ENCODE measurements at regions not wholly inside any gene's neighbourhood (a gene's known extent, or its start where the extent isn't known, plus 50 kb on each side); places are given as distances from the start of the nearest gene placed in this dataset.
A peak's percentile ranks its signal among the peaks of the same experiment; 100 is the strongest.

DNA sequence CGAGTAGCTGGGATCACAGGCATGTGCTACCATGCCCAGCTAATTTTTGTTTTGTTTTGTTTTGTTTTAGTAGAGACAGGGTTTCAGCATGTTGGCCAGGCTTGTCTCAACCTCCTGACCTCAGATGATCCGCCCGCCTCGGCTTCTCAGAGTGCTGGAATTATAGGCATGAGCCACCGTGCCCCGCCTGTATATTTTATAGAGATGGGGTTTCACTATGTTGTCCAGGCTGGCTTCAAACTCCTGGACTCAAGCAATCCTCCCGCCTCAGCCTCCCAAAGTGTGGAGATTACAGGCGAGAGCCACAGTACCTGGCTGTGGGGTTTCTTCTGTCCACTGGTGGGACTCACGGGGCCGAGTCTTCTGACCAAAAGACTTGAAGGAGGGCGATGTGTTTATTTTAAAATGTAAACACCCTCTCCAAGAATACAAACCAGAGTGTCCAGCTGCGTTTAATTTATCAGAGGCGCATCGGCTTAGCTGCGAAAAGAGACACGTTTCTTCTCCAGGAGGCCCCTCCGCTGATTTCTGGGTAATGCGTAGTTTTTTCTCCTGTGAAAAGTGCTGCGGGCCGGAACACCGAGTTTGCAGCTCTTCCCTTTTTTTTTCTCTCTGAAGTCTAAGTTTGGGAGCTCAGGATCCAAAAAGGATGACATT is 86.9 kb upstream of the CIBAR2 start:
- DNase-seq (ENCODE audit: low read depth), result no peak
- TF ChIP-seq, protein P1, sequence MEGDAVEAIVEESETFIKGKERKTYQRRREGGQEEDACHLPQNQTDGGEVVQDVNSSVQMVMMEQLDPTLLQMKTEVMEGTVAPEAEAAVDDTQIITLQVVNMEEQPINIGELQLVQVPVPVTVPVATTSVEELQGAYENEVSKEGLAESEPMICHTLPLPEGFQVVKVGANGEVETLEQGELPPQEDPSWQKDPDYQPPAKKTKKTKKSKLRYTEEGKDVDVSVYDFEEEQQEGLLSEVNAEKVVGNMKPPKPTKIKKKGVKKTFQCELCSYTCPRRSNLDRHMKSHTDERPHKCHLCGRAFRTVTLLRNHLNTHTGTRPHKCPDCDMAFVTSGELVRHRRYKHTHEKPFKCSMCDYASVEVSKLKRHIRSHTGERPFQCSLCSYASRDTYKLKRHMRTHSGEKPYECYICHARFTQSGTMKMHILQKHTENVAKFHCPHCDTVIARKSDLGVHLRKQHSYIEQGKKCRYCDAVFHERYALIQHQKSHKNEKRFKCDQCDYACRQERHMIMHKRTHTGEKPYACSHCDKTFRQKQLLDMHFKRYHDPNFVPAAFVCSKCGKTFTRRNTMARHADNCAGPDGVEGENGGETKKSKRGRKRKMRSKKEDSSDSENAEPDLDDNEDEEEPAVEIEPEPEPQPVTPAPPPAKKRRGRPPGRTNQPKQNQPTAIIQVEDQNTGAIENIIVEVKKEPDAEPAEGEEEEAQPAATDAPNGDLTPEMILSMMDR (IDR thresholded peaks at IDR 0.05; ENCODE audit: control insufficient read depth, insufficient read depth, low read depth, low read length, missing control alignments), result no peak
- no peak overlapping the region for H3K4me3 ChIP-seq (ENCODE audit: control insufficient read depth, low read depth, low read length)

DNA sequence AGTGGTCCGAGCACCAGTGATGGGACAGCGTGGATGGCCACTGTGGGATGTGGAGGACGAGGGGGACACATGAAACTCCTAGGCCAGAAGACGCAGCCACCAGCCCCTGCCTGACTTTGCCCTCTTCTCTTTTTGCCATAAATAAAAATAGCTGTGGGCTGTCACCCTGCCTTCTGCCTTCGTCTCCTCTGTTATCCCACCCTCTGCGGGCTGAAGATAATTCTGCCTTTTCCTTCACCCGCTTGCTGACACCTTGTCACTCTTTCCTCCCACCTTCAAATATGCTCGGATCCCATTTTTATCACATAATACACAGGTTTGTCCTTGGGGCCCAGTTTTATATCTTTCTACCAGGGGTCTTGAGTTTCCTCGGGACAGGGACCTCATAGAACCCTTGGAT is 87.6 kb upstream of the CIBAR2 start:
- TF ChIP-seq, protein P1 (IDR thresholded peaks at IDR 0.05; ENCODE audit: control insufficient read depth, insufficient read depth, low read depth, low read length, missing control alignments), result no peak
- no peak for DNase-seq (ENCODE audit: low read depth)
- H3K4me3 ChIP-seq (ENCODE audit: control insufficient read depth, low read depth, low read length), result no peak overlapping the region

DNA sequence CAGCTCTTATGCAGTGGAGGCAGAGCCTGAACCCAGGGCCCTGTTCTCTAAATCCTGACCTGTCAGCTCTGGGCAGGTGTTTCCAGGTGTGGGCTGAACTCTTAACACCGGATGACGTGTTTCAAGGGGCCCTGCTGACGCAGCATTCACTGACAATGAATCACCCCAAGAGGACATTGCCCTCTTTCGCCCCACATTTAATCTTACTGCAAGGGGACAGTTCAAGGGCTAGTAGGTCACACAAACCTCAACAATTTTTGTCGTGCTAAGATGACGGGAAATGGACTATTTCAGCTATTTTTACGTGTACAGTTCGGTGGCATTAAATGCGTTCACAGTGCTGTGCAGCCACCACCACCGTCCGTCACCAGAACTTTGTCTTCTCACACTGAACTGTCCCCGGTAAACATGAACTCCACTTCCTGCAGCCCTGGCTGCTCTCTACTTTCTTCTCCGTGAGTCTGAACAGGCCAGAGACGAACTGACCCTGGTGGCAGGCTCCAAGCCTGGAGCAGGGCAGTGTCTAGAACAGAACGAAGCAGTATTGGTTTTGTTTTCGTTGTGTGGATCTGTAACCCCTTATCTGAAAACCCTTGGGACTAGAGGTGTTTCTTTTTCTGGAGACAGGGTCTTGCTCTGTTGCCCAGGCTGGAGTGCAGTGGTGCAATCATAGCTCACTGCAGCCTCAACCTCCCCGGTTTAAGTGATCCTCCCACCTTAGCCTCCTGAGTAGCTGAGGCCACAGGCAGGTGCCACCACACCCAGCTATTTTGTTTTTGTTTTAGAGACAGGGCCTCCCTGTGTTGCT is 88.4 kb upstream of the CIBAR2 start:
- DNase-seq (ENCODE audit: low read depth), result no peak
- H3K4me3 ChIP-seq (ENCODE audit: control insufficient read depth, low read depth, low read length), result no peak overlapping the region
- TF ChIP-seq, protein P1 (IDR thresholded peaks at IDR 0.05; ENCODE audit: control insufficient read depth, insufficient read depth, low read depth, low read length, missing control alignments), result no peak

DNA sequence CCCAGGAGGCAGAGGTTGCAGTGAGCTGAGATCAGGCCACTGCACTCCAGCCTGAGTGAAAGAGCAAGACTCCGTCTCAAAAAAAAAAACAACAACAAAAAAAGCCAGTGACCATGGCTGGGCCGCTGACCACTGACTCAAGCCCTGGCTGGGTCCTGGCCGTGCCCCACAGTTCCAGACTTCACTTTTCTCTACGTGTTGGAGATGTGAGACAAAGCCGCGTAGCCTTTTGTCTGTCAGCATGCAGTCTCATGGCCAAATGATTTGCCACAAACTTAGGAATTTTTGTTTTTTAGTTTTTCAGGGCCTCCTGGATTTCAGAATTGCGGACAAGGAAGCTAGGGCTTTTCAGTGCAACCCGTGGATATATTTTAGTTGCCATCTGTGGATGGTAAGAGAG is 89.3 kb upstream of the CIBAR2 start:
- no peak overlapping the region for H3K4me3 ChIP-seq (ENCODE audit: control insufficient read depth, low read depth, low read length)
- TF ChIP-seq, protein P1 (IDR thresholded peaks at IDR 0.05; ENCODE audit: control insufficient read depth, insufficient read depth, low read depth, low read length, missing control alignments), result no peak
- no peak for DNase-seq (ENCODE audit: low read depth)

DNA sequence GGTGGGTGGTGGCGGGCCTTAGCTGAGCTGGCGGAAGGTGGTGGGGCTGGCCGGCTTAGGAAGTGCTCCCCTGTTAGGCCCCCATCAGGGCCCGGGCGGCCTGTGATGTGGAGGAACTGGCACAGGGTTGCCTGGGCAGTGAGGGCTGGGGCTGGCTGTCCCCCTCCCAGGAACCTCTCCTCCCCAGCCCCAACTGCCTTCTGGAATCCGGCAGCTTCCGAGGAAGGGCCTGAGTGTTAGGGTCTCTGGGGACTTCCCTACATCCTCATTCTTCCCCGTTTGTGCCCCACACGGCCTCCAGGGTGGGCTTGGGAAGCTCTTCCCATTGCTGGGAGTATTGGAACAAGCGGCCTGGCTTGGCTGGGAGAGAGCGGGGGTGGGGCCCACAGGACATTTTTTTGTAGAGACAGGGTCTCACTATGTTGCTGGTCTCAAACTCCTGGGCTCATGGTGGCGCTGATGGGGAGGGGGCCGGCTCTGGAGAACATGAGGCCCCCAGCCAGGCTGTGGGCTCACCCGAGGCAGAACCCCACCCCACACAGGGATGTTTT is 89.9 kb upstream of the CIBAR2 start:
- DNase-seq (ENCODE audit: low read depth), result no peak
- TF ChIP-seq, protein P1 (IDR thresholded peaks at IDR 0.05; ENCODE audit: control insufficient read depth, insufficient read depth, low read depth, low read length, missing control alignments), result no peak
- H3K4me3 ChIP-seq (ENCODE audit: control insufficient read depth, low read depth, low read length), result no peak overlapping the region

DNA sequence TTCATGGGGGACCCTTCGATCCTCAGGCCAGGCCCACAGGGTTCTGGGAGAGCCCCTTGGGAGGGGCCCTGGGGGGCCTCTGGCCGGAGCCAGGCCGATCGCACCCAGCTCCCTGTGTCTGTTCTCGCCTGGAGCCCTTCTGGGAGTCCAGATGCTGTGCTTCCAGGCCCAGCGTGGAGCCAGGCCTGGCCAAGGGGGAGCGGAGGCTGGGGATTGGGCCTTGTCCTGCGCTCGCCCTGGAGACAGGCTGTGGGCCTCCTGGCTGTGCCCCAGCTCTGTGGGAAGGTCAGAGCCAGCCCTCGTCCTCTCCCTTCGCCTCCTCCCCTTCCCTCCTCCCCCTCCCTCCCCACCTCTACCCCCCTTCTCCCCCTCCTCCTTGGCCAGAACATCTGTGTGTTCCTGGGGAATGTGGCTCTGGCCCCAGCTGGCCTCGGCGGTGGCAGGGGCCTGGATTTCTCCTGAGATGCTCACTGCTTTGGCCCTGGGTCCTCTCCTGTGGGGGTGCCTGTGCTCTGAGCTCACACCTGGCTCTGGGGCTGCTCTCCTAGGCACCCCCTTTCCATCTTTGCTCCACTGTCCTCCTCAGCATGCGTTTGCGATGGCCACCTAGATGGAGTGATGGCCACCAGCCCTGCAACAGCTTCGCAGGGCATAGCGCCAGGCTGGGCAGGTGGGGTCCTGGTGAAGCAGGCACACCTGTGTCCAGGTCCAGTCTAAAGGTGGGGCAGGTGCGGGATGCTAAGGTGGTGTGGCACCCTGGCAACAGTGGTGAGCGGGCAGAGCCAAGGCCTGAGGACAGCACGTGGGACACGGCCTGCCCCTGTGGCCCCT is 90.6 kb upstream of the CIBAR2 start:
- TF ChIP-seq, protein P1 (IDR thresholded peaks at IDR 0.05; ENCODE audit: control insufficient read depth, insufficient read depth, low read depth, low read length, missing control alignments), result no peak
- peak; percentile 67 for DNase-seq (ENCODE audit: low read depth)
- no peak overlapping the region for H3K4me3 ChIP-seq (ENCODE audit: control insufficient read depth, low read depth, low read length)
